ENCODE measurements at regions not wholly inside any gene's neighbourhood (a gene's known extent, or its start where the extent isn't known, plus 50 kb on each side); places are given as distances from the start of the nearest gene placed in this dataset.

DNA sequence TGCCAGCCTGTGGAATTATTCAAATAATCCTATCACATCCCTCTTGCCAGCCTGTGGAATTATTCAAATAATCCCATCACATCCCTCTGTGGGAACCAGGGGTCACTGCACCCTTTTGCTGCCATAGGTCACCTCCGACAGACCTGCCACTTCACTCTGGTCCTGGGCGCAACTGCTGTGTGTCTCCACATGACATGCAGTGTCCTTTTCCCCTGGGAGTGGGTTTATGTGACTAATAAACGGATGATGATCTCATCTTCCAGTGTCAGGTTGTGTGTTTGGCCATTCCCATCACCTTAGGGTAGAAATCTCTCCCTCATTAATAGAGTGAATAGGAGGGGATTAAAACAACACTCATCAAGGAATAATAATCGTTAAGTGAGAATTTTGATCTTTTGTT lies 603.6 kb upstream of the NR2F2 start:
- TF ChIP-seq NFE2L1 (CRISPR knock-in tag; IDR thresholded peaks at IDR 0.05) (no peak), CBFB (CRISPR knock-in tag; IDR thresholded peaks at IDR 0.05; ENCODE audit: low read depth) (no peak), ZNF138 (CRISPR knock-in tag; conservative IDR thresholded peaks at IDR 0.05) (no peak), FOXK1 (CRISPR knock-in tag; IDR thresholded peaks at IDR 0.05) (no peak)
- TF ChIP-seq, protein P1, sequence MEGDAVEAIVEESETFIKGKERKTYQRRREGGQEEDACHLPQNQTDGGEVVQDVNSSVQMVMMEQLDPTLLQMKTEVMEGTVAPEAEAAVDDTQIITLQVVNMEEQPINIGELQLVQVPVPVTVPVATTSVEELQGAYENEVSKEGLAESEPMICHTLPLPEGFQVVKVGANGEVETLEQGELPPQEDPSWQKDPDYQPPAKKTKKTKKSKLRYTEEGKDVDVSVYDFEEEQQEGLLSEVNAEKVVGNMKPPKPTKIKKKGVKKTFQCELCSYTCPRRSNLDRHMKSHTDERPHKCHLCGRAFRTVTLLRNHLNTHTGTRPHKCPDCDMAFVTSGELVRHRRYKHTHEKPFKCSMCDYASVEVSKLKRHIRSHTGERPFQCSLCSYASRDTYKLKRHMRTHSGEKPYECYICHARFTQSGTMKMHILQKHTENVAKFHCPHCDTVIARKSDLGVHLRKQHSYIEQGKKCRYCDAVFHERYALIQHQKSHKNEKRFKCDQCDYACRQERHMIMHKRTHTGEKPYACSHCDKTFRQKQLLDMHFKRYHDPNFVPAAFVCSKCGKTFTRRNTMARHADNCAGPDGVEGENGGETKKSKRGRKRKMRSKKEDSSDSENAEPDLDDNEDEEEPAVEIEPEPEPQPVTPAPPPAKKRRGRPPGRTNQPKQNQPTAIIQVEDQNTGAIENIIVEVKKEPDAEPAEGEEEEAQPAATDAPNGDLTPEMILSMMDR (IDR thresholded peaks at IDR 0.05), result no peak
- TF ChIP-seq, protein P2, sequence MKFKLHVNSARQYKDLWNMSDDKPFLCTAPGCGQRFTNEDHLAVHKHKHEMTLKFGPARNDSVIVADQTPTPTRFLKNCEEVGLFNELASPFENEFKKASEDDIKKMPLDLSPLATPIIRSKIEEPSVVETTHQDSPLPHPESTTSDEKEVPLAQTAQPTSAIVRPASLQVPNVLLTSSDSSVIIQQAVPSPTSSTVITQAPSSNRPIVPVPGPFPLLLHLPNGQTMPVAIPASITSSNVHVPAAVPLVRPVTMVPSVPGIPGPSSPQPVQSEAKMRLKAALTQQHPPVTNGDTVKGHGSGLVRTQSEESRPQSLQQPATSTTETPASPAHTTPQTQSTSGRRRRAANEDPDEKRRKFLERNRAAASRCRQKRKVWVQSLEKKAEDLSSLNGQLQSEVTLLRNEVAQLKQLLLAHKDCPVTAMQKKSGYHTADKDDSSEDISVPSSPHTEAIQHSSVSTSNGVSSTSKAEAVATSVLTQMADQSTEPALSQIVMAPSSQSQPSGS (CRISPR knock-in tag; IDR thresholded peaks at IDR 0.05; ENCODE audit: borderline replicate concordance, low read depth), result no peak
- TF ChIP-seq, protein P3, sequence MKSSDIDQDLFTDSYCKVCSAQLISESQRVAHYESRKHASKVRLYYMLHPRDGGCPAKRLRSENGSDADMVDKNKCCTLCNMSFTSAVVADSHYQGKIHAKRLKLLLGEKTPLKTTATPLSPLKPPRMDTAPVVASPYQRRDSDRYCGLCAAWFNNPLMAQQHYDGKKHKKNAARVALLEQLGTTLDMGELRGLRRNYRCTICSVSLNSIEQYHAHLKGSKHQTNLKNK (CRISPR knock-in tag; IDR thresholded peaks at IDR 0.05), result no peak
